Islet of Langerhans (tissue), 1 donor: ENCODE measurements at regions not wholly inside any gene's neighbourhood (a gene's known extent, or its start where the extent isn't known, plus 50 kb on each side); places are given as distances from the start of the nearest gene placed in this dataset.

ENCODE experiments used
- FAIRE-seq: peaks from one replicate; lab custom pipeline; 2011; peaks lifted over from hg19 to GRCh38; lab: Jason Lieb, UNC

- no peak for FAIRE-seq
These were observed 684.3 kb downstream of the KCNJ3 start for GRCh38 chr2:155382776-155383175.

GRCh38 chr2:155381436-155381835, 682.9 kb downstream of the KCNJ3 start:
- no peak for FAIRE-seq

GRCh38 chr2:155379494-155379893, 681.0 kb downstream of the KCNJ3 start:
- FAIRE-seq = no peak

- no peak for FAIRE-seq
These were observed 679.5 kb downstream of the KCNJ3 start for GRCh38 chr2:155377931-155378444.

GRCh38 chr2:155377266-155377680, 678.8 kb downstream of the KCNJ3 start:
- peak; percentile 100 for FAIRE-seq

- peak; percentile 96 for FAIRE-seq
These were observed 674.5 kb downstream of the KCNJ3 start for GRCh38 chr2:155372969-155373368.

GRCh38 chr2:155368934-155369333, 670.4 kb downstream of the KCNJ3 start:
- peak; percentile 96 for FAIRE-seq

GRCh38 chr2:155364766-155365165, 666.3 kb downstream of the KCNJ3 start:
- FAIRE-seq = no peak

- no peak for FAIRE-seq
These were observed 664.9 kb downstream of the KCNJ3 start for GRCh38 chr2:155363349-155363888.

GRCh38 chr2:155357172-155357571, 658.7 kb downstream of the KCNJ3 start:
- FAIRE-seq = no peak

- no peak for FAIRE-seq
These were observed 657.8 kb downstream of the KCNJ3 start for GRCh38 chr2:155356250-155356649.

GRCh38 chr2:155350783-155351580, 652.5 kb downstream of the KCNJ3 start:
- no peak for FAIRE-seq

GRCh38 chr2:155332016-155332415, 633.5 kb downstream of the KCNJ3 start:
- no peak for FAIRE-seq

- FAIRE-seq = no peak
These were observed 621.7 kb downstream of the KCNJ3 start for GRCh38 chr2:155320236-155320635.

GRCh38 chr2:155318710-155319109, 620.2 kb downstream of the KCNJ3 start:
- FAIRE-seq = no peak

- no peak for FAIRE-seq
These were observed 617.3 kb downstream of the KCNJ3 start for GRCh38 chr2:155315768-155316167.

GRCh38 chr2:155310589-155310988, 612.1 kb downstream of the KCNJ3 start:
- FAIRE-seq = peak; percentile 93

GRCh38 chr2:155309483-155309882, 611.0 kb downstream of the KCNJ3 start:
- FAIRE-seq = no peak

GRCh38 chr2:155308367-155309009, 610.0 kb downstream of the KCNJ3 start:
- FAIRE-seq = no peak

GRCh38 chr2:155301221-155301620, 602.7 kb downstream of the KCNJ3 start:
- no peak for FAIRE-seq

GRCh38 chr2:155298001-155298400, 599.5 kb downstream of the KCNJ3 start:
- FAIRE-seq = no peak

- FAIRE-seq = no peak
These were observed 595.9 kb downstream of the KCNJ3 start for GRCh38 chr2:155294358-155294757.

GRCh38 chr2:155281907-155282306, 583.4 kb downstream of the KCNJ3 start:
- no peak for FAIRE-seq
